Neural crest cell (in vitro differentiated cells): ENCODE measurements at regions not wholly inside any gene's neighbourhood (a gene's known extent, or its start where the extent isn't known, plus 50 kb on each side); places are given as distances from the start of the nearest gene placed in this dataset.
A peak's percentile ranks its signal among the peaks of the same experiment; 100 is the strongest.

Source experiments
- DNase-seq: peaks from one replicate; pipeline ENCODE4 v3.0.0; 2021; ENCODE audit warnings: low read depth, mixed read lengths, low spot score
- H3K27ac Mint-ChIP-seq: one replicate; pipeline ENCODE4 v1.8.0; 2021; ENCODE audit warnings: mild to moderate bottlenecking, mixed read lengths; ENCODE audit not compliant: unreplicated experiment
- H3K27me3 Mint-ChIP-seq: 2 replicates; pipeline ENCODE4 v1.8.0; 2021; ENCODE audit warnings: low read depth, mild to moderate bottlenecking, mixed read lengths
- H3K36me3 Mint-ChIP-seq: 2 replicates; pipeline ENCODE4 v1.8.0; 2021; ENCODE audit warnings: low read depth, mild to moderate bottlenecking, mixed read lengths
- H3K4me1 Mint-ChIP-seq: 2 replicates; pipeline ENCODE4 v1.8.0; 2021; ENCODE audit warnings: mixed read lengths
- H3K4me3 Mint-ChIP-seq: one replicate; pipeline ENCODE4 v1.8.0; 2021; ENCODE audit warnings: mild to moderate bottlenecking, mixed read lengths
- H3K9me3 Mint-ChIP-seq: 2 replicates; pipeline ENCODE4 v1.8.0; 2021; ENCODE audit warnings: mixed read lengths
- TF ChIP-seq, protein P1 (sequence below): fragments of 200-600 bp; sonication (generic); conservative IDR thresholded peaks from 2 replicates; pipeline ENCODE4 v1.5.0; 2021; ENCODE audit warnings: antibody characterized with exemption, mild to moderate bottlenecking

DNA sequence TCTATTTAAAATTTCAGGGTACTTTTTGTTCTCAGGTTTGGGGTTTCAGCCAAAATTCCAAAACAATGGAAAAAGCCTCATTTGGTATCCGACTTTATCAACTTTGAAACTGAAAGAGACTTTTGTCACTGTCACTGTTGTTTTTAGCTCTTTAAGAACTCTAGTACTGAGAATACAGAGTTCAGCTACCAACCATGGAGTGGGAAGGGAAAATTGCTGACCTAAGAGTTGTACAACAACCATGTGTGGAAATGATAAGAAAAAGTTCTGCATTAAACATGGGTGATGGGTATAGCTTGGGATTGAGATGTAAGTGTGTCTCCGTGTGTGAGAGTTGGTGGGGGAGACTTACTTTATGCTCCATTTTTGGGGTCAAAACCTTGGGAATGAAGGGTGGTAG lies 206.6 kb upstream of the LRATD1 start:
- H3K4me1 Mint-ChIP-seq: no peaks in the 10 kb centered on the region
- H3K27ac Mint-ChIP-seq: no peak overlapping the region
- no peak overlapping the region for H3K4me3 Mint-ChIP-seq
- H3K9me3 Mint-ChIP-seq: peaks cover 2% of the 10 kb centered on the region
- no peaks in the 10 kb centered on the region for H3K36me3 Mint-ChIP-seq
- H3K27me3 Mint-ChIP-seq: peaks cover 3% of the 10 kb centered on the region
- TF ChIP-seq, protein P1, sequence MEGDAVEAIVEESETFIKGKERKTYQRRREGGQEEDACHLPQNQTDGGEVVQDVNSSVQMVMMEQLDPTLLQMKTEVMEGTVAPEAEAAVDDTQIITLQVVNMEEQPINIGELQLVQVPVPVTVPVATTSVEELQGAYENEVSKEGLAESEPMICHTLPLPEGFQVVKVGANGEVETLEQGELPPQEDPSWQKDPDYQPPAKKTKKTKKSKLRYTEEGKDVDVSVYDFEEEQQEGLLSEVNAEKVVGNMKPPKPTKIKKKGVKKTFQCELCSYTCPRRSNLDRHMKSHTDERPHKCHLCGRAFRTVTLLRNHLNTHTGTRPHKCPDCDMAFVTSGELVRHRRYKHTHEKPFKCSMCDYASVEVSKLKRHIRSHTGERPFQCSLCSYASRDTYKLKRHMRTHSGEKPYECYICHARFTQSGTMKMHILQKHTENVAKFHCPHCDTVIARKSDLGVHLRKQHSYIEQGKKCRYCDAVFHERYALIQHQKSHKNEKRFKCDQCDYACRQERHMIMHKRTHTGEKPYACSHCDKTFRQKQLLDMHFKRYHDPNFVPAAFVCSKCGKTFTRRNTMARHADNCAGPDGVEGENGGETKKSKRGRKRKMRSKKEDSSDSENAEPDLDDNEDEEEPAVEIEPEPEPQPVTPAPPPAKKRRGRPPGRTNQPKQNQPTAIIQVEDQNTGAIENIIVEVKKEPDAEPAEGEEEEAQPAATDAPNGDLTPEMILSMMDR: no peak
- DNase-seq: no peak

DNA sequence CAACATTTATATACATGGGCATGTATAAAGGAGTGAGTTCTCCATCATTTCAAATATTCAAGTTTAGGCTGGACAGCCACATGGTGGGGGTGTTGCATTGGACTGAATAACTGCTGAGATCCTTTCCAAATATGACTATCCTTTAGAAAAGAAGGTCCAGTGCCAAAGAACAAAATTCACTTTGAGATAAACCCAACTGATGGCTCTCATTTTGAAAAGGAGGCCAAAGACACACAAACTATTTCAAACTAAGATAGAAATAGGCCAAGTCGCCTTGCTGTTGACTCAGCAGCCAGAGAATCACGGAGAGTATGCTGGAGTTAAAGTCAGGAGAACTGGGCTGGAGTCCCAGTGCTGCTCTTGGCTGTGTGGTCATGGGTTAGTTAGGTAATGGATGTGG lies 204.5 kb upstream of the LRATD1 start:
- Mint-ChIP-seq H3K9me3 (peaks cover 2% of the 10 kb centered on the region), H3K27me3 (peaks cover 3% of the 10 kb centered on the region), H3K36me3 (no peaks in the 10 kb centered on the region), H3K4me1 (no peaks in the 10 kb centered on the region), H3K27ac (no peak overlapping the region), H3K4me3 (no peak overlapping the region)
- DNase-seq: no peak
- TF ChIP-seq, protein P1: no peak

DNA sequence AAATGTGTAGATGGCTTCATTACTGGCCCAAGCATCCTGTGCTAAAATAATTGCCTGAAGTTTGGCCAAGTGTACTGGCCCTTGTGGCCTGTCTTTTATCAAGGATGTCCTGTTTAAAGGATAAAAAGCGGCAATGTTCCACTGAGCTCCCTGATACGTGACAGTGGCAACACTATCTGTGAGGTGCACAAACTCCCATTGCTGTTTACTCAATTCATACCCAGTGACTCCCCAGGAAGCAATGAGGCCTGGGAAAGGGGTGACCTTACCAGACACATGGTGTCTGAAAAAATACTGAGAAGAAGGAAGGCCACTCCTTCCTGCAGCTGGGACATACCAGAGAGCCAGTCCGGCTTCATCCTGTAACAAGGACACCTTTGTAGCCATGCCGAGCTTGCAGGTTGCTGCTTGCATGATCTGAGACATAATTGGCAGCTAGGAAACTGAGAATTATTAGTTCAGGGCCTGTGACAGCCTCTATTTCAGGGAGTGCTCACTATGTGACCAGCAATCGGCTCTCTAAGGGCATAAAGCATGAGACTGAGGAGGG lies 198.5 kb upstream of the LRATD1 start:
- TF ChIP-seq, protein P1: no peak
- Mint-ChIP-seq H3K27ac (no peak overlapping the region), H3K36me3 (no peaks in the 10 kb centered on the region), H3K9me3 (peaks cover 2% of the 10 kb centered on the region), H3K4me1 (no peaks in the 10 kb centered on the region), H3K27me3 (no peaks in the 10 kb centered on the region), H3K4me3 (no peak overlapping the region)
- no peak for DNase-seq

DNA sequence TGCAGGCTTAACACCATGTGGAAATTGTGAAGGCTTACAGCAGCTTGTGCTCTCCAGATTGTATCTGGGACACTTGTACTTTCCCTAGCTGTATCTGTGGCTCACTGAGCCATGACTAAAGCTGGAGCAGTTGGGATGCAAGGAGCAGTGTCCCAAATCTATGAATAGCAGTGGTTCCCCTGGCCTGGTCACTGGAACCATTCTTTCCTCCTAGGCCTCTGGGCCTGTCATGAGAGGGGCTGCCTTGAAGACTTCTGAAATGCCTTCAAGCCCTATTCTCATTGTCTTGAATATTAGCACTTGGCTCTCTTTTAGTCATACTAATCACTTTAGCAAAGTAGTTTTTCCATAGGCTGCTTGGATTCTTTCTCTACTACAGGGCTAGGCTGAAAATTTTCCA lies 186.8 kb upstream of the LRATD1 start:
- Mint-ChIP-seq H3K9me3 (peaks cover 7% of the 10 kb centered on the region), H3K27ac (no peak overlapping the region), H3K27me3 (no peaks in the 10 kb centered on the region), H3K4me3 (no peak overlapping the region), H3K36me3 (peaks cover 3% of the 10 kb centered on the region), H3K4me1 (no peaks in the 10 kb centered on the region)
- TF ChIP-seq, protein P1: no peak
- no peak for DNase-seq

DNA sequence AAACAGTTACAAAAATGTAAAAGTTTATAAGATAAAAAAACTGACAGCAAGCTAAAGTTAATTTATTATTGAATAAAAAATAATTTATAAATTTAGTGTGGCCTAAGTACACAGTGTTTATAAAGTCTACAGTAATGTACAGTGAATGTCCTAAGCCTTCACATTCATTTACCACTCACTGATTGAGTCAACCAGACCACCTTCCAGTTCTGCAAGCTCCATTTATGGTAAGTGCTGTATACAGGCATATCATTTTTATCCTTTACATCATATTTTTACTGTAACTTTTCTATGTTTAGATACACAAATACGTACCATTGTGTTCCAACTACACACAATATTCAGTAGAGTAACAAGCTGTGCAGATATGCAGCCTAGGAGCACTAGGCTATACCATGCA lies 184.2 kb upstream of the LRATD1 start:
- Mint-ChIP-seq H3K27me3 (no peaks in the 10 kb centered on the region), H3K4me3 (no peak overlapping the region), H3K27ac (no peak overlapping the region), H3K9me3 (peaks cover 11% of the 10 kb centered on the region), H3K36me3 (peaks cover 3% of the 10 kb centered on the region), H3K4me1 (no peaks in the 10 kb centered on the region)
- no peak for DNase-seq
- TF ChIP-seq, protein P1: no peak

DNA sequence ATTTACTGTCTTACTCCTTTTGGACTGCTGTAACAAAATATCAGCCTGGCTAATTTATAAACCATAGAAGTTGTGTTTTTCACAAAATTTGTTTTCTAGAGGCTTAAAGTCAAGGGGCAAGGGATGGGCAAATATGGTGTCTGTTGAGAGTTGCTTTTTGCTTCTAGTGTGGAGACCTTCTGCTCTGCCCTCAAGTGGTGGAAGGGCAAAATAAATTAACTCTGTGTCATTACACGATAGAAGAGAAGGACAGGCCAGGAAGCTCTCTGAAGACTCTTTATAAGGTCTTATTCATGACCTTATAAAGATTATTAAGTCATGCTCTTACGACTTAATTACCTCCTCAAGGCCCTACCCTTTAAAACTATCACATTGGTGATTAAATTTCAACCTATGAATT lies 181.2 kb upstream of the LRATD1 start:
- peaks cover 1% of the 10 kb centered on the region for H3K36me3 Mint-ChIP-seq
- DNase-seq: no peak
- H3K27ac Mint-ChIP-seq: no peak overlapping the region
- H3K4me3 Mint-ChIP-seq: no peak overlapping the region
- TF ChIP-seq, protein P1: peak; percentile 25
- peaks cover 8% of the 10 kb centered on the region for H3K9me3 Mint-ChIP-seq
- H3K4me1 Mint-ChIP-seq: no peaks in the 10 kb centered on the region
- no peaks in the 10 kb centered on the region for H3K27me3 Mint-ChIP-seq
